ENCODE measurements at regions not wholly inside any gene's neighbourhood (a gene's known extent, or its start where the extent isn't known, plus 50 kb on each side); places are given as distances from the start of the nearest gene placed in this dataset.

GRCh38 chr14:85024931-85025330, 505.0 kb upstream of the FLRT2 start:
- Histone ChIP-seq H3K36me3 (ENCODE audit: control insufficient read depth, insufficient read depth, low read length) (no peaks in the 10 kb centered on the region), H3K27me3 (ENCODE audit: control insufficient read depth, insufficient read depth, low read length) (no peaks in the 10 kb centered on the region), H3K4me3 (ENCODE audit: low read depth, low read length) (no peak overlapping the region)
- FAIRE-seq (no peak), DNase-seq (ENCODE audit: low read depth) (no peak)
- TF ChIP-seq, protein P1, sequence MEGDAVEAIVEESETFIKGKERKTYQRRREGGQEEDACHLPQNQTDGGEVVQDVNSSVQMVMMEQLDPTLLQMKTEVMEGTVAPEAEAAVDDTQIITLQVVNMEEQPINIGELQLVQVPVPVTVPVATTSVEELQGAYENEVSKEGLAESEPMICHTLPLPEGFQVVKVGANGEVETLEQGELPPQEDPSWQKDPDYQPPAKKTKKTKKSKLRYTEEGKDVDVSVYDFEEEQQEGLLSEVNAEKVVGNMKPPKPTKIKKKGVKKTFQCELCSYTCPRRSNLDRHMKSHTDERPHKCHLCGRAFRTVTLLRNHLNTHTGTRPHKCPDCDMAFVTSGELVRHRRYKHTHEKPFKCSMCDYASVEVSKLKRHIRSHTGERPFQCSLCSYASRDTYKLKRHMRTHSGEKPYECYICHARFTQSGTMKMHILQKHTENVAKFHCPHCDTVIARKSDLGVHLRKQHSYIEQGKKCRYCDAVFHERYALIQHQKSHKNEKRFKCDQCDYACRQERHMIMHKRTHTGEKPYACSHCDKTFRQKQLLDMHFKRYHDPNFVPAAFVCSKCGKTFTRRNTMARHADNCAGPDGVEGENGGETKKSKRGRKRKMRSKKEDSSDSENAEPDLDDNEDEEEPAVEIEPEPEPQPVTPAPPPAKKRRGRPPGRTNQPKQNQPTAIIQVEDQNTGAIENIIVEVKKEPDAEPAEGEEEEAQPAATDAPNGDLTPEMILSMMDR (IDR thresholded peaks at IDR 0.05; ENCODE audit: insufficient read depth, low read length, severe bottlenecking), result no peak

DNA sequence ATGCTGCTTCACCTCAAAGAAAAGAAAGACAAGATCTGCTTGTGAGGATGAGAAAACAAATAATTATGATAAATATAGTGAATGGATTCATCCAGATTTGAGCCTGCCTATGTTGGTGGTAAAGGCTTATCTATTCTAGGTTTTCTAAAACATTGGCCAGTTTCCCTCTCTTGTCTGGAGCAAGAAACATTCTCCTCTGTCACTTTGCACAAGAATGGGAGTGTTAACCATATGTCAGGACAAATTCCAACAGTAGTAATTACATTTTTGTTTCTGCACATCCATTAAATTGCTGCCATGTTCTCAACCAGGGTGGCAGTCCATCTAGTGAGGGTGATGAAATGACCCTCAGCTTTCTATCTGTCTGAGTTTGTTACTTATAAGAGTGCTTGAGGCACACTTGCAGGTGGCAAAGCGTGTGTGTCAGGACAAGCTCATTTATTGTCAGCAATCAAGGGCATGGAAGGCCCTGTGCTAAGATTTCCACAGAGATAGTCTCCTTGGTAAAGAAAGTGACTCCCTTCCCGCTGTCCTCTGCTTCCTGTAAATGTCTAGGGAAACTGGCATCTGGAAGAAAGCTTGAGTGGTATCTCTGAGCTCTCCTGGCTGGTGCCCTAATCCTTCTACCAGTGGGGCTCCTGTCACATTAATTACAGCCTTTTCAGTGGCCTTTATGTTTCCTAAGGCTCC, 502.1 kb upstream of the FLRT2 start:
- no peak for FAIRE-seq
- H3K36me3 ChIP-seq (ENCODE audit: control insufficient read depth, insufficient read depth, low read length), result no peaks in the 10 kb centered on the region
- no peak overlapping the region for H3K4me3 ChIP-seq (ENCODE audit: low read depth, low read length)
- TF ChIP-seq, protein P1 (IDR thresholded peaks at IDR 0.05; ENCODE audit: insufficient read depth, low read length, severe bottlenecking), result no peak
- no peak for DNase-seq (ENCODE audit: low read depth)
- no peaks in the 10 kb centered on the region for H3K27me3 ChIP-seq (ENCODE audit: control insufficient read depth, insufficient read depth, low read length)

DNA sequence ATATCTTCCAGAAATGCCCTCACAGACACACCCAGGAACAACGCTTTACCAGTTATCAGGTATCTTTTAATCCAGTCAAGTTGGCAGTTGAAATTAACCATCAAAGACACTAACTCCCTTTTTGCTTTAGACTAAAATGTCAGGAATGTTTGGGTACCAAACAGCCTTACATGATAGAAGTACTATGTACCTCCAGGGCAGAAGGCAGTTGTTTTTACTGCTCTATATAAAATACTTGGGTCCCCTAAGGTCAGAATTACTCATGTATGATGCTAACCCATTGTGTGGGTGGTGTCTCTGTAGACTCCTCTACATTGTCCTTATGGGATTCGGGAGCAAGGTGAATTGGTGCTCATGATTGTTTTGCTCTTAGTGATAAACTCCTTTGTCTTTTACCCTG, 492.5 kb upstream of the FLRT2 start:
- FAIRE-seq, result no peak

GRCh38 chr14:85038526-85039352, 491.2 kb upstream of the FLRT2 start:
- Histone ChIP-seq H3K36me3 (ENCODE audit: control insufficient read depth, insufficient read depth, low read length) (no peaks in the 10 kb centered on the region), H3K4me3 (ENCODE audit: low read depth, low read length) (no peak overlapping the region), H3K27me3 (ENCODE audit: control insufficient read depth, insufficient read depth, low read length) (peaks cover 2% of the 10 kb centered on the region)
- FAIRE-seq, result no peak
- TF ChIP-seq, protein P1 (IDR thresholded peaks at IDR 0.05; ENCODE audit: insufficient read depth, low read length, severe bottlenecking), result no peak
- no peak for DNase-seq (ENCODE audit: low read depth)

More for the DNA sequence above, 492.5 kb upstream of the FLRT2 start:
- TF ChIP-seq, protein P1 (IDR thresholded peaks at IDR 0.05; ENCODE audit: insufficient read depth, low read length, severe bottlenecking), result no peak
- Histone ChIP-seq H3K36me3 (ENCODE audit: control insufficient read depth, insufficient read depth, low read length) (no peaks in the 10 kb centered on the region), H3K4me3 (ENCODE audit: low read depth, low read length) (no peak overlapping the region), H3K27me3 (ENCODE audit: control insufficient read depth, insufficient read depth, low read length) (peaks cover 2% of the 10 kb centered on the region)
- DNase-seq (ENCODE audit: low read depth), result no peak

- TF ChIP-seq, protein P1 (IDR thresholded peaks at IDR 0.05; ENCODE audit: insufficient read depth, low read length, severe bottlenecking), result no peak
- FAIRE-seq (no peak), DNase-seq (ENCODE audit: low read depth) (no peak)
- Histone ChIP-seq H3K27me3 (ENCODE audit: control insufficient read depth, insufficient read depth, low read length) (peaks cover 2% of the 10 kb centered on the region), H3K4me3 (ENCODE audit: low read depth, low read length) (no peak overlapping the region), H3K36me3 (ENCODE audit: control insufficient read depth, insufficient read depth, low read length) (no peaks in the 10 kb centered on the region)
Measured at GRCh38 chr14:85039353-85039626, 490.7 kb upstream of the FLRT2 start.
